ENCODE measurements at regions not wholly inside any gene's neighbourhood (a gene's known extent, or its start where the extent isn't known, plus 50 kb on each side); places are given as distances from the start of the nearest gene placed in this dataset.
"Not testable (repeated sequence)": the region's sequence is repeated elsewhere in the genome, so short reads cannot be mapped to it uniquely, and the experiment has no call there.

DNA sequence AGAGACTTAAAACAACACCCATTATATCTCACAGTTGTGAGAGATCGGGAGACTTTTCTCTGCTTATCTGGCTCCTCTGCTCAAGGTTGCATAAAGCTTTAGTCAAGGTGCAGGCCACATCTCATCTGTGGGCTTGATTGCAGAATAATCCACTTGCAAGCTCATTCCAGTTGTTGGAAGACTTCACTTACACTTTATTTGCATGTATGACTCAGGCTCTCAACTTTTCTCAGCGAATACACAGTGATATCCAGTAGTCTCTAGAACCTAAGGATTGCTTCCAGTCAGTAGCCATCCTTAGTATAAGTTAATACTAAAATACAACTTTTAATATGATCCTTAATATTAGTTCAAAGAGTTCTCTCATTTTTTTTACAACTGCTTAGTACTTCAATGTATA lies 435.5 kb upstream of the NRG3 start:
- no peaks in the 10 kb centered on the region for H3K9me3 ChIP-seq (ENCODE audit: severe bottlenecking)
- H3K27me3 ChIP-seq (ENCODE audit: insufficient read depth, poor library complexity, severe bottlenecking) = no peaks in the 10 kb centered on the region
- no peak overlapping the region for H3K27ac ChIP-seq (ENCODE audit: poor library complexity, severe bottlenecking)
- H3K36me3 ChIP-seq (ENCODE audit: low read depth) = no peaks in the 10 kb centered on the region
- no peaks in the 10 kb centered on the region for H3K4me1 ChIP-seq (ENCODE audit: insufficient read depth, poor library complexity, severe bottlenecking)
- TF ChIP-seq, protein P1, sequence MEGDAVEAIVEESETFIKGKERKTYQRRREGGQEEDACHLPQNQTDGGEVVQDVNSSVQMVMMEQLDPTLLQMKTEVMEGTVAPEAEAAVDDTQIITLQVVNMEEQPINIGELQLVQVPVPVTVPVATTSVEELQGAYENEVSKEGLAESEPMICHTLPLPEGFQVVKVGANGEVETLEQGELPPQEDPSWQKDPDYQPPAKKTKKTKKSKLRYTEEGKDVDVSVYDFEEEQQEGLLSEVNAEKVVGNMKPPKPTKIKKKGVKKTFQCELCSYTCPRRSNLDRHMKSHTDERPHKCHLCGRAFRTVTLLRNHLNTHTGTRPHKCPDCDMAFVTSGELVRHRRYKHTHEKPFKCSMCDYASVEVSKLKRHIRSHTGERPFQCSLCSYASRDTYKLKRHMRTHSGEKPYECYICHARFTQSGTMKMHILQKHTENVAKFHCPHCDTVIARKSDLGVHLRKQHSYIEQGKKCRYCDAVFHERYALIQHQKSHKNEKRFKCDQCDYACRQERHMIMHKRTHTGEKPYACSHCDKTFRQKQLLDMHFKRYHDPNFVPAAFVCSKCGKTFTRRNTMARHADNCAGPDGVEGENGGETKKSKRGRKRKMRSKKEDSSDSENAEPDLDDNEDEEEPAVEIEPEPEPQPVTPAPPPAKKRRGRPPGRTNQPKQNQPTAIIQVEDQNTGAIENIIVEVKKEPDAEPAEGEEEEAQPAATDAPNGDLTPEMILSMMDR (IDR thresholded peaks at IDR 0.05; ENCODE audit: poor library complexity, severe bottlenecking) = no peak
- no peak for ATAC-seq (ENCODE audit: low read depth)
- no peak for DNase-seq (ENCODE audit: low spot score)
- no peak overlapping the region for H3K4me3 ChIP-seq (ENCODE audit: severe bottlenecking)

DNA sequence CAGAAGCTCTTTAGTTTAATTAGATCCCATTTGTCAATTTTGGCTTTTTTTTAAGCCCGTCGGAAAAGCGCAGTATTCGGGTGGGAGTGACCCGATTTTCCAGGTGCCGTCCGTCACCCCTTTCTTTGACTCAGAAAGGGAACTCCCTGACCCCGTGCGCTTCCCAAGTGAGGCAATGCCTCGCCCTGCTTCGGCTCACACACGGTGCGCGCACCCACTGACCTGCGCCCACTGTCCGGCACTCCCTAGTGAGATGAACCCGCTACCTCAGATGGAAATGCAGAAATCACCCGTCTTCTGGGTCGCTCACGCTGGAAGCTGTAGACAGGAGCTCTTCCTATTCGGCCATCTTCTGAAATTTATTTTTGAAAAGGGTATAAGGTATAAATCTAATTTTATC lies 433.4 kb upstream of the NRG3 start:
- H3K36me3 ChIP-seq (ENCODE audit: low read depth); ATAC-seq (ENCODE audit: low read depth); DNase-seq (ENCODE audit: low spot score); H3K27me3 ChIP-seq (ENCODE audit: insufficient read depth, poor library complexity, severe bottlenecking); H3K4me3 ChIP-seq (ENCODE audit: severe bottlenecking); H3K27ac ChIP-seq (ENCODE audit: poor library complexity, severe bottlenecking); H3K9me3 ChIP-seq (ENCODE audit: severe bottlenecking); H3K4me1 ChIP-seq (ENCODE audit: insufficient read depth, poor library complexity, severe bottlenecking): not testable (repeated sequence)

DNA sequence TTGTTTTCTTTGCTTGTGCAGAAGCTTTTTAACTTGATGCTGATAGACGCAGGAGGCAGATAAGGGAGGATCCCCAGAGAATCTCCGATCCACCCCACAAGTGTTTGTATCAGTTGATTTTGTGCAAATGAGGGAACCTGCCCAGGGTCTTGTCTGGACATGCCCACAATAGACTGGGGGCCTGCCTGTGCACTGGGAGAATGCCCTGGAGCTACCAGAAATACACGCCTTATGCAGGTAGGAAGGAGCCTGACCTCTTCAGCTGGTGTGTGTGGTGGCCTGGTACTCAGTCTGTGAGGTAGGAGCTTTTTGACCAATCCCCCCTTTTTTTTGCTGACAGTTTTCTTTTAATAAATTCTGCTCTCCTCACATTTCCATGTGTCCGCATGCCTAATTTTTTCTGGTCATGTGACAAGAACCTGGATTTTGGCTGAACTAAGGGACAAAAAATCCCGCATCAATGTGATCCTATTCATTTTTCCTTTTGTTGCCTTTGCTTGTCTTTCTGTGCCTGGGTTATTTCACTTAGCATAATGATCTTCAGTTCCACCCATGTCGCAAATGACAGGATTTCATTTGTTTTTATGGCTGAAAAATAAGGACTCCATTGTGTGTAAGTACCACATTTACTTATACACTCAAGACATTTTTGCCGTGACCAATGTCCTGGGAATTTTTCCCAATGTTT lies 430.6 kb upstream of the NRG3 start:
- Histone ChIP-seq H3K4me3 (ENCODE audit: severe bottlenecking) (no peak overlapping the region), H3K4me1 (ENCODE audit: insufficient read depth, poor library complexity, severe bottlenecking) (no peaks in the 10 kb centered on the region), H3K36me3 (ENCODE audit: low read depth) (no peaks in the 10 kb centered on the region), H3K9me3 (ENCODE audit: severe bottlenecking) (no peaks in the 10 kb centered on the region), H3K27ac (ENCODE audit: poor library complexity, severe bottlenecking) (no peak overlapping the region), H3K27me3 (ENCODE audit: insufficient read depth, poor library complexity, severe bottlenecking) (no peaks in the 10 kb centered on the region)
- TF ChIP-seq, protein P1 (IDR thresholded peaks at IDR 0.05; ENCODE audit: poor library complexity, severe bottlenecking) = no peak
- DNase-seq (ENCODE audit: low spot score) = no peak
- no peak for ATAC-seq (ENCODE audit: low read depth)

DNA sequence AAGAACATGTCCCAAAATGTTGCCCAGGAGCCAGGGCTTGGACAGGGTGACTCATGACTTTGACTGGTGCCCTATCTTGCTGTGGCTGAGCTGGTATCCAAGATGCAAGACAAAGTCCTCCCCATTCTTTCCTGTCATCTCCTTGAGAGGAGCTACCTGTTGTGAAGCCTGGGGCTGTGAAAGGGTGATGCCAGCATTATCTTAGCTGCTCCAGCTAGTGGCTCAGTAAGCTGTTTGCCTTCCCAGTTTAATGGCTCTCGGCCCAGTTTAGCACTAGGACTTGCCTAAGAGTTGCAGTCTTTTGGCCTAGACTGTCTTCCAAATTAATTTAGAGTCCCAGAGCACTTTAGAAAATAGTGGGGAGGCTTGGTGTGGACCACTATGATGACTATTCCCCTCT lies 424.3 kb upstream of the NRG3 start:
- TF ChIP-seq, protein P1 (IDR thresholded peaks at IDR 0.05; ENCODE audit: poor library complexity, severe bottlenecking) = no peak
- H3K36me3 ChIP-seq (ENCODE audit: low read depth) = no peaks in the 10 kb centered on the region
- no peaks in the 10 kb centered on the region for H3K27me3 ChIP-seq (ENCODE audit: insufficient read depth, poor library complexity, severe bottlenecking)
- no peaks in the 10 kb centered on the region for H3K9me3 ChIP-seq (ENCODE audit: severe bottlenecking)
- DNase-seq (ENCODE audit: low spot score) (no peak), ATAC-seq (ENCODE audit: low read depth) (no peak)
- H3K4me3 ChIP-seq (ENCODE audit: severe bottlenecking) = no peak overlapping the region
- H3K27ac ChIP-seq (ENCODE audit: poor library complexity, severe bottlenecking) = no peak overlapping the region
- no peaks in the 10 kb centered on the region for H3K4me1 ChIP-seq (ENCODE audit: insufficient read depth, poor library complexity, severe bottlenecking)

DNA sequence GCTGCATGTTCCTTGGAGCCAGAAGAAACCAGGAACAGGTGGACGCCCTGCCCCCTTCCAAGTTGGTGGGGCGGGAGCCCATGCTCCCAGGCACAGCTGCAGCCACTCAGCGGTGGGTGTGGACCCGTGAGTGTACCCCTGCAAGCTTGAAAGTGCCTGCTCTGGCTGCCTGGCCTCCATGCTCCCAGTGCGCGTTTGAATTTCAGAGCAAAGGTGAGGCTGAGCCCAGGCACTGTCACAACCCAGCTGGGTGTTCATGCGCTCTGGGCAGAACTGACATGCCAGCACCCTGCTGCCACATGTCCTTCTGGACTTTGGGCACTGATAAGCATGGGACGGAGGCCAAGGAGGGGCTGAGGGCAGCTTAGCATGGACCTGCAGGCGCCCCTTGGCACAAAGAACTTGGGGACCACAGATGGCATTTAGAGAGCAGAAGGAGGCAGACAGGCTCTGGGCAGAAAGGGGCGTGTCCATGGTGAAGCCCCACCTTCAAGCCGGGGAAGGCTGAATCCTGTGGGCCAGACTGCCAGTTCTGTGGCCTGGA lies 402.0 kb upstream of the NRG3 start:
- DNase-seq (ENCODE audit: low spot score) (no peak), ATAC-seq (ENCODE audit: low read depth) (no peak)
- Histone ChIP-seq H3K4me3 (ENCODE audit: severe bottlenecking) (no peak overlapping the region), H3K4me1 (ENCODE audit: insufficient read depth, poor library complexity, severe bottlenecking) (no peaks in the 10 kb centered on the region), H3K27me3 (ENCODE audit: insufficient read depth, poor library complexity, severe bottlenecking) (no peaks in the 10 kb centered on the region), H3K27ac (ENCODE audit: poor library complexity, severe bottlenecking) (no peak overlapping the region), H3K9me3 (ENCODE audit: severe bottlenecking) (no peaks in the 10 kb centered on the region), H3K36me3 (ENCODE audit: low read depth) (no peaks in the 10 kb centered on the region)
- TF ChIP-seq, protein P1 (IDR thresholded peaks at IDR 0.05; ENCODE audit: poor library complexity, severe bottlenecking) = no peak

Measured in RWPE2 (cell line).